ENCODE measurements at regions not wholly inside any gene's neighbourhood (a gene's known extent, or its start where the extent isn't known, plus 50 kb on each side); places are given as distances from the start of the nearest gene placed in this dataset.

GRCh38 chr14:94919896-94920295 is 150.0 kb upstream of the GSC start:
- ChIA-PET POLR2A (no interaction called here), CTCF (ENCODE audit: unreplicated experiment) (no interaction called here)
- no peak overlapping the region for H3K27ac ChIP-seq (ENCODE audit: low read depth, low read length, poor library complexity, severe bottlenecking)

GRCh38 chr14:94918896-94919295 is 149.0 kb upstream of the GSC start:
- Histone ChIP-seq H3K27ac (ENCODE audit: low read depth, low read length, poor library complexity, severe bottlenecking) (no peak overlapping the region), H3K4me3 (ENCODE audit: low read depth, low read length, poor library complexity, severe bottlenecking) (no peak overlapping the region), H3K4me1 (ENCODE audit: insufficient read depth, low read length, poor library complexity, severe bottlenecking) (no peaks in the 10 kb centered on the region), H3K9me2 (ENCODE audit: insufficient read depth, low read length) (no peaks in the 10 kb centered on the region), H3K9me3 (ENCODE audit: low read length) (no peaks in the 10 kb centered on the region), H3K4me2 (ENCODE audit: low read length) (no peak overlapping the region), H4K20me1 (ENCODE audit: insufficient read depth, low read length) (no peaks in the 10 kb centered on the region), H3K79me2 (ENCODE audit: insufficient read depth, low read depth, low read length) (no peaks in the 10 kb centered on the region), H2AFZ (ENCODE audit: low read length) (no peak overlapping the region), H3K36me3 (ENCODE audit: insufficient read depth, low read length) (no peaks in the 10 kb centered on the region)
- intact Hi-C loops (cut with micrococcal nuclease; ENCODE audit: unreplicated experiment), result no loop called here
- no TSS peak for BruUV-seq (replicated peaks)
- TF ChIP-seq CTCF (conservative IDR thresholded peaks at IDR 0.05; ENCODE audit: low read length) (no peak), EZH2phosphoT487 (IDR thresholded peaks at IDR 0.05; ENCODE audit: borderline replicate concordance, low read depth, low read length) (no peak)
- no peak for DNase-seq (ENCODE audit: low spot score)
- ChIA-PET CTCF (ENCODE audit: unreplicated experiment) (no interaction called here), POLR2A (interaction anchor here (0.7 kb wide), 1 partner anchor 765 kb away, joined by 3 read pairs; no protein-coding TSS in a partner anchor)

More at GRCh38 chr14:94919896-94920295, 150.0 kb upstream of the GSC start:
- Histone ChIP-seq H3K79me2 (ENCODE audit: insufficient read depth, low read depth, low read length) (no peaks in the 10 kb centered on the region), H3K9me2 (ENCODE audit: insufficient read depth, low read length) (no peaks in the 10 kb centered on the region), H3K36me3 (ENCODE audit: insufficient read depth, low read length) (no peaks in the 10 kb centered on the region), H2AFZ (ENCODE audit: low read length) (no peak overlapping the region), H3K4me3 (ENCODE audit: low read depth, low read length, poor library complexity, severe bottlenecking) (no peak overlapping the region), H3K4me2 (ENCODE audit: low read length) (no peak overlapping the region), H4K20me1 (ENCODE audit: insufficient read depth, low read length) (no peaks in the 10 kb centered on the region), H3K9me3 (ENCODE audit: low read length) (no peaks in the 10 kb centered on the region), H3K4me1 (ENCODE audit: insufficient read depth, low read length, poor library complexity, severe bottlenecking) (no peaks in the 10 kb centered on the region)
- intact Hi-C loops (cut with micrococcal nuclease; ENCODE audit: unreplicated experiment), result no loop called here
- TF ChIP-seq CTCF (conservative IDR thresholded peaks at IDR 0.05; ENCODE audit: low read length), result no peak
- no peak for TF ChIP-seq EZH2phosphoT487 (IDR thresholded peaks at IDR 0.05; ENCODE audit: borderline replicate concordance, low read depth, low read length)
- no TSS peak for BruUV-seq (replicated peaks)
- DNase-seq (ENCODE audit: low spot score), result no peak

- Histone ChIP-seq H3K4me1 (ENCODE audit: insufficient read depth, low read length, poor library complexity, severe bottlenecking) (no peaks in the 10 kb centered on the region), H3K79me2 (ENCODE audit: insufficient read depth, low read depth, low read length) (no peaks in the 10 kb centered on the region), H3K9me3 (ENCODE audit: low read length) (no peaks in the 10 kb centered on the region), H3K27ac (ENCODE audit: low read depth, low read length, poor library complexity, severe bottlenecking) (no peak overlapping the region), H4K20me1 (ENCODE audit: insufficient read depth, low read length) (no peaks in the 10 kb centered on the region), H2AFZ (ENCODE audit: low read length) (no peak overlapping the region), H3K4me2 (ENCODE audit: low read length) (no peak overlapping the region), H3K36me3 (ENCODE audit: insufficient read depth, low read length) (no peaks in the 10 kb centered on the region), H3K4me3 (ENCODE audit: low read depth, low read length, poor library complexity, severe bottlenecking) (no peak overlapping the region), H3K9me2 (ENCODE audit: insufficient read depth, low read length) (no peaks in the 10 kb centered on the region)
- TF ChIP-seq EZH2phosphoT487 (IDR thresholded peaks at IDR 0.05; ENCODE audit: borderline replicate concordance, low read depth, low read length) (no peak), CTCF (conservative IDR thresholded peaks at IDR 0.05; ENCODE audit: low read length) (no peak)
- BruUV-seq (replicated peaks), result no TSS peak
- no peak for DNase-seq (ENCODE audit: low spot score)
- intact Hi-C loops (cut with micrococcal nuclease; ENCODE audit: unreplicated experiment), result no loop called here
- POLR2A ChIA-PET, result no interaction called here
- CTCF ChIA-PET (ENCODE audit: unreplicated experiment), result interaction anchor here (0.5 kb wide), 1 partner anchor 9 kb away, joined by 3 read pairs; no protein-coding TSS in a partner anchor
Observed at GRCh38 chr14:94917041-94917600, 147.2 kb upstream of the GSC start.

Data from OCI-LY7 (cell line).